ENCODE measurements at regions not wholly inside any gene's neighbourhood (a gene's known extent, or its start where the extent isn't known, plus 50 kb on each side); places are given as distances from the start of the nearest gene placed in this dataset.

DNA sequence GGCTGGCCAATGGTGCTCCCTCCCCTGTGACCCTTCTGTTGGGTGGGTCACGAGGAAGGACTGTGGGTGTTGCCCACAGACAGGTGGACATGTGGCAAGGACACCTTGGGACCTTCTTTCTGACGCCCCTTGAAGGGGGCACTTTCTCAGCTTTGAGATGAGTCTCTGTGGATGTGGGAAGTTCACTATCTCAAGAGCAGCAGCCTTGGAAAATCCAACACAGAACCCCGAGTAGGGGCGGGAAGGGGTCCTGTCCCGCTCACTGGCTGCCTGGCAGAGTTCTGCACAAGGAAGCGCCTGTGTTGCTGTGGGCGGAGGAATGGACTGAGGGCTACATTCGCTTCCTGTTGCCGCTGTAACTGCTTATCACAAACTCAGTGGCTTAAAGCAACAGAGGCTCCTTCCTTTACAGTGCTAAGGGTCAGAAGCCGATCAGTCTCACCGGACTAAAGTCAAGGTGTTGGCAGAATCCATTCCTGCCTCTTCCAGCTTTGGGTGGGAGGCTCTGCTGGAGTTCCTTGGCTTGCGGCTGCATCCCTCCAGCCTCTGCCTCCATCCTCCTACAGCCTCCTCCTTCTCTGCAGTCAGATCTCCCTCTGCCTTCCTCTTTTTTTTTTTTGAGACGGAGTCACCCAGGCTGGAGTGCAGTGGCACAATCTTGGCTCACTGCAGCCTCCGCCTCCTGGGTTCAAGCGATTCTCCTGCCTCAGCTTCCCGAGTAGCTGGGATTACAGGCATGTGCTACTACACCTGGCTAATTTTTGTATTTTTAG, 305.2 kb downstream of the SEC14L1 start:
- WGBS (ENCODE audit: insufficient coverage, low coverage, missing lambda C conversion rate), result 8% methylated on average over 12 of the region's 16 CpGs
- BruUV-seq (replicated peaks), result no TSS peak
- no peaks in the 10 kb centered on the region for H3K36me3 ChIP-seq (ENCODE audit: control insufficient read depth, insufficient read depth, low read length)
- DNase-seq (ENCODE audit: extremely low read depth in 1 of 4, low spot score in 3 of 4) (peak in 2 of 4 experiments; percentile 60 to 70), ATAC-seq (peak; percentile 75), FAIRE-seq (peak; percentile 89)
- ChIA-PET CTCF (ENCODE audit: low intra/inter-chr PET ratio) (no interaction called here), POLR2A (no interaction called here)
- H3K27me3 ChIP-seq (ENCODE audit: control insufficient read depth in 2 of 2, insufficient read depth in 2 of 2, low read length in 2 of 2), result no peaks in the 10 kb centered on the region
- no peak overlapping the region for H3K4me3 ChIP-seq
- H3K9me3 ChIP-seq (replicated peaks; ENCODE audit: control insufficient read depth, insufficient read depth, low read depth, low read length), result no peaks in the 10 kb centered on the region
- H3K27ac ChIP-seq (ENCODE audit: extremely low read depth, low read depth, low read length), result peak overlapping the region; percentile 44
- peaks cover 66% of the 10 kb centered on the region for H3K79me2 ChIP-seq (ENCODE audit: control insufficient read depth, insufficient read depth, low read length)
- peaks cover 15% of the 10 kb centered on the region for H4K20me1 ChIP-seq (replicated peaks; ENCODE audit: control insufficient read depth, insufficient read depth, low read length)
- in situ Hi-C loops (cut with MboI) (no loop called here), intact Hi-C loops (cut with micrococcal nuclease) (no loop called here)
- H3K9ac ChIP-seq (ENCODE audit: insufficient read depth in 1 of 2, low read depth in 2 of 2, low read length in 2 of 2), result peak overlapping the region; percentile 17 to 76; a peak in 2 of 4 replicates
- no peak overlapping the region; the same call in 1 of the 2 replicates for H2AFZ ChIP-seq (ENCODE audit: low read depth, low read length)
- H3K9me1 ChIP-seq (ENCODE audit: control insufficient read depth, insufficient read depth, low read length), result peaks cover 3% of the 10 kb centered on the region
- peaks cover 58 to 61% of the 10 kb centered on the region in 2 experiments for H3K4me1 ChIP-seq (replicated peaks in 1 of 2; ENCODE audit: control insufficient read depth in 2 of 2, insufficient read depth in 2 of 2, low read length in 2 of 2)
- peak overlapping the region; percentile 61 for H3K4me2 ChIP-seq (ENCODE audit: insufficient read depth, low read length)
- TF ChIP-seq PML (IDR thresholded peaks at IDR 0.05; ENCODE audit: low read length) (no peak), RBM15 (IDR thresholded peaks at IDR 0.05; ENCODE audit: insufficient read depth, low read length) (no peak), CBX2 (IDR thresholded peaks at IDR 0.05; ENCODE audit: insufficient read depth, low read length, poor library complexity, severe bottlenecking) (no peak), FOS (IDR thresholded peaks at IDR 0.05; ENCODE audit: extremely low read depth, insufficient read length) (no peak), HNRNPUL1 (IDR thresholded peaks at IDR 0.05; ENCODE audit: low read length) (no peak), TSC22D4 (tag; IDR thresholded peaks at IDR 0.05) (no peak), CAMTA2 (CRISPR knock-in tag; conservative IDR thresholded peaks at IDR 0.05) (no peak), NFE2 (IDR thresholded peaks at IDR 0.05; ENCODE audit: low read depth) (no peak), ZBTB7A (IDR thresholded peaks at IDR 0.05; ENCODE audit: borderline replicate concordance, control insufficient read depth, low read depth, low read length) (no peak), SMARCE1 (IDR thresholded peaks at IDR 0.05) (0 out of 2 replicates have a peak, but pooled peaks have one; percentile 18)
- TF ChIP-seq, protein P1, sequence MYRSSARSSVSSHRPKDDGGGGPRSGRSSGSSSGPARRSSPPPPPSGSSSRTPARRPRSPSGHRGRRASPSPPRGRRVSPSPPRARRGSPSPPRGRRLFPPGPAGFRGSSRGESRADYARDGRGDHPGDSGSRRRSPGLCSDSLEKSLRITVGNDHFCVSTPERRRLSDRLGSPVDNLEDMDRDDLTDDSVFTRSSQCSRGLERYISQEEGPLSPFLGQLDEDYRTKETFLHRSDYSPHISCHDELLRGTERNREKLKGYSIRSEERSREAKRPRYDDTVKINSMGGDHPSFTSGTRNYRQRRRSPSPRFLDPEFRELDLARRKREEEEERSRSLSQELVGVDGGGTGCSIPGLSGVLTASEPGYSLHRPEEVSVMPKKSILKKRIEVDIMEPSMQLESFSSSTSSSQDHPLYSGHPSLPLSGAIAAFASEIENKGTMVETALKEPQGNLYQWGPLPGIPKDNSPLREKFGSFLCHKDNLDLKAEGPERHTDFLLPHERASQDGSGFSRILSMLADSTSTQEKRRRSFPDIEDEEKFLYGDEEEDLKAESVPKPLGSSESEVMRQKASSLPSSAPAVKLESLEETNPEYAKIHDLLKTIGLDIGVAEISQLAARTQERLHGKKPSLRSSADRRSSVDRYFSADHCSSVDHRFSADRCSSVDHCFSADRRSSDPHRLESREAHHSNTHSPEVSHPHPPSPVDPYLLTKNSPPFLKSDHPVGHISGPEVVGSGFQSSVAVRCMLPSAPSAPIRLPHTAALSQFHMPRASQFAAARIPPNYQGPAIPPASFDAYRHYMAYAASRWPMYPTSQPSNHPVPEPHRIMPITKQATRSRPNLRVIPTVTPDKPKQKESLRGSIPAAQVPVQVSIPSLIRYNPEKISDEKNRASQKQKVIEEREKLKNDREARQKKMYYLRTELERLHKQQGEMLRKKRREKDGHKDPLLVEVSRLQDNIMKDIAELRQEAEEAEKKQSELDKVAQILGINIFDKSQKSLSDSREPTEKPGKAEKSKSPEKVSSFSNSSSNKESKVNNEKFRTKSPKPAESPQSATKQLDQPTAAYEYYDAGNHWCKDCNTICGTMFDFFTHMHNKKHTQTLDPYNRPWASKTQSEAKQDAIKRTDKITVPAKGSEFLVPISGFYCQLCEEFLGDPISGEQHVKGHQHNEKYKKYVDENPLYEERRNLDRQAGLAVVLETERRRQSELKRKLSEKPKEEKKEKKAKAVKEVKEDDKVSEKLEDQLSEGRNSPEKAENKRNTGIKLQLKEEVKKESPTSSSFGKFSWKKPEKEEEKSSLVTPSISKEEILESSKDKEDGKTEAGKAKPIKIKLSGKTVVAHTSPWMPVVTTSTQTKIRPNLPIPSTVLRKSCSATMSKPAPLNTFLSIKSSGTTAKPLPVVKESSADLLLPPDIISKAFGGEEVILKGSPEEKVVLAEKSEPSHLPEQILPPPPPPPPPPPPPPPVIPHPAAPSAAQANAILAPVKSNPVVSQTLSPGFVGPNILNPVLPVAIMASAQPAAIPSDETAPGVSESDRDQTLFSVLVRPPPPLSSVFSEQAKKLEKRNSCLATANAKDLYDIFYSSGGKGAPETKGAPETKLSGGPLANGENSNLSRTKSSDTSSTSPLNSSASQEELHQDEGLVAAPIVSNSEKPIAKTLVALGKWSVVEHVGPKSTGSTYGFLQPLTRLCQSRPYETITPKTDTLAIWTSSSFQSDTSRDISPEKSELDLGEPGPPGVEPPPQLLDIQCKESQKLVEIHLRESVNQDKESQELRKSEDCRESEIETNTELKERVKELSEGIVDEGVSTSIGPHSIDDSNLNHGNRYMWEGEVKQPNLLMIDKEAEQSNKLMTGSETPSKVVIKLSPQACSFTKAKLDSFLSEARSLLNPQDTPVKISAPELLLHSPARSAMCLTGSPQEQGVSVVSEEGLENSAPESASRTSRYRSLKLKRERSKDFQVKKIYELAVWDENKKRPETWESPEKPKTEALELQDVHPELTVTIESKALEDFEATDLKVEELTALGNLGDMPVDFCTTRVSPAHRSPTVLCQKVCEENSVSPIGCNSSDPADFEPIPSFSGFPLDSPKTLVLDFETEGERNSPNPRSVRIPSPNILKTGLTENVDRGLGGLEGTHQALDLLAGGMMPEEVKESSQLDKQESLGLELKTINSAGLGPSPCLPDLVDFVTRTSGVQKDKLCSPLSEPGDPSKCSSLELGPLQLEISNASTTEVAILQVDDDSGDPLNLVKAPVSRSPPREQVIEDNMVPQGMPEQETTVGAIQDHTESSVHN (IDR thresholded peaks at IDR 0.05; ENCODE audit: borderline replicate concordance in 1 of 2, low read depth in 1 of 2), result no peak
- TF ChIP-seq, protein P2, sequence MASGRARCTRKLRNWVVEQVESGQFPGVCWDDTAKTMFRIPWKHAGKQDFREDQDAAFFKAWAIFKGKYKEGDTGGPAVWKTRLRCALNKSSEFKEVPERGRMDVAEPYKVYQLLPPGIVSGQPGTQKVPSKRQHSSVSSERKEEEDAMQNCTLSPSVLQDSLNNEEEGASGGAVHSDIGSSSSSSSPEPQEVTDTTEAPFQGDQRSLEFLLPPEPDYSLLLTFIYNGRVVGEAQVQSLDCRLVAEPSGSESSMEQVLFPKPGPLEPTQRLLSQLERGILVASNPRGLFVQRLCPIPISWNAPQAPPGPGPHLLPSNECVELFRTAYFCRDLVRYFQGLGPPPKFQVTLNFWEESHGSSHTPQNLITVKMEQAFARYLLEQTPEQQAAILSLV (tag; IDR thresholded peaks at IDR 0.05), result no peak
